ENCODE measurements at regions not wholly inside any gene's neighbourhood (a gene's known extent, or its start where the extent isn't known, plus 50 kb on each side); places are given as distances from the start of the nearest gene placed in this dataset.

DNA sequence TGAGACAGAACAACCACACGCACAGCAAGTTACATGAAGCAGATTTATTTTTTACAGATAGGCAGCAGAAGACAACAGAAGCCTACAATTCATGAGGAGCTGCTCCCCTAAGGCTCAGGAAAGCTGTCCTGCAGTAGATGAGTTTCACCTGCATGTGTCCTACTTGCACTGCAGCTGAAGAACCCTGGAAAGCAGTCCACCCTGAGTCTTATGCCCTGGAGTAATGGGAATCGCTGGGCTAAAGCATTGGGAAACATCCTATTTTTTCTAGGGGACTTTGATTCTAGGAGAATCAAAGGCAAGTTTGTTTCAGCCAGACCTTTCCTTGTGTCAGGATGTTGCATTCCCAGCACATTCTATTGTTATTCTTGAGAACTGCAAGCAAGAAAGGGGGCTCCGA lies 304.8 kb downstream of the LRATD1 start:
- H3K27ac Mint-ChIP-seq (ENCODE audit: unreplicated experiment), result no peak overlapping the region
- no peaks in the 10 kb centered on the region for H3K4me1 Mint-ChIP-seq (ENCODE audit: low read depth)
- TF ChIP-seq CTCF (IDR thresholded peaks at IDR 0.05), result no peak
- peaks cover 21% of the 10 kb centered on the region for H3K9me3 Mint-ChIP-seq (ENCODE audit: low read depth)
- no peak for DNase-seq (ENCODE audit: low spot score)
- H3K27me3 Mint-ChIP-seq (ENCODE audit: low read depth), result peaks cover 8% of the 10 kb centered on the region
- no peaks in the 10 kb centered on the region for H3K36me3 Mint-ChIP-seq (ENCODE audit: low read depth)
- H3K4me3 Mint-ChIP-seq (ENCODE audit: unreplicated experiment), result no peak overlapping the region

DNA sequence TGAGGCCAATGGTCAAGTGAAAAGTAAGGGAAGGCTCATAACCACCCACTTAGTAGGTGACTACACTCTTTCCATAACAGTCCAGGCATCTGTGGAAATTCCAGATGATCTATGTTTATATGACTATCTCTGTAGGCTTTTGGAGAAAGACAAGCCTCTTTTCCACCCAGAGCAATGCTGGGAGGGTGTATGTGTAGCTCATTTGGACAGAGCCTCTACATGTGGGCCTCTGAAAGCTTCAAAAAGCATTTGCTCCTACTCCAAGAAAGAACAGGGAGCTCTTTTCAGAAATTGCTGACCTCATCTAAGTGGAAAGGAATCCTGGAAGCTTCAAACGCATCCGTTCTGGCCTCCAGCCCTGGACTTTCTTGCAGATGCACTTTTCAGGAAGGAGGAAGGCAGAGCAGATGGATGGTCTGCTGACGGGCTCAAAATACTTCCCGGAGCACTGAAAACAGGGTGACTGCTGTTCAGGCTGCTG lies 308.7 kb downstream of the LRATD1 start:
- peaks cover 1% of the 10 kb centered on the region for H3K36me3 Mint-ChIP-seq (ENCODE audit: low read depth)
- no peak overlapping the region for H3K27ac Mint-ChIP-seq (ENCODE audit: unreplicated experiment)
- no peak overlapping the region for H3K4me3 Mint-ChIP-seq (ENCODE audit: unreplicated experiment)
- peaks cover 33% of the 10 kb centered on the region for H3K9me3 Mint-ChIP-seq (ENCODE audit: low read depth)
- DNase-seq (ENCODE audit: low spot score), result no peak
- peaks cover 5% of the 10 kb centered on the region for H3K27me3 Mint-ChIP-seq (ENCODE audit: low read depth)
- H3K4me1 Mint-ChIP-seq (ENCODE audit: low read depth), result no peaks in the 10 kb centered on the region
- no peak for TF ChIP-seq CTCF (IDR thresholded peaks at IDR 0.05)

GRCh38 chr2:14942987-14943386 lies 310.5 kb downstream of the LRATD1 start:
- H3K4me1 Mint-ChIP-seq (ENCODE audit: low read depth), result no peaks in the 10 kb centered on the region
- H3K4me3 Mint-ChIP-seq (ENCODE audit: unreplicated experiment), result no peak overlapping the region
- H3K27me3 Mint-ChIP-seq (ENCODE audit: low read depth), result peaks cover 5% of the 10 kb centered on the region
- peaks cover 24% of the 10 kb centered on the region for H3K9me3 Mint-ChIP-seq (ENCODE audit: low read depth)
- DNase-seq (ENCODE audit: low spot score), result no peak
- TF ChIP-seq CTCF (IDR thresholded peaks at IDR 0.05), result no peak
- no peak overlapping the region for H3K27ac Mint-ChIP-seq (ENCODE audit: unreplicated experiment)
- peaks cover 1% of the 10 kb centered on the region for H3K36me3 Mint-ChIP-seq (ENCODE audit: low read depth)

DNA sequence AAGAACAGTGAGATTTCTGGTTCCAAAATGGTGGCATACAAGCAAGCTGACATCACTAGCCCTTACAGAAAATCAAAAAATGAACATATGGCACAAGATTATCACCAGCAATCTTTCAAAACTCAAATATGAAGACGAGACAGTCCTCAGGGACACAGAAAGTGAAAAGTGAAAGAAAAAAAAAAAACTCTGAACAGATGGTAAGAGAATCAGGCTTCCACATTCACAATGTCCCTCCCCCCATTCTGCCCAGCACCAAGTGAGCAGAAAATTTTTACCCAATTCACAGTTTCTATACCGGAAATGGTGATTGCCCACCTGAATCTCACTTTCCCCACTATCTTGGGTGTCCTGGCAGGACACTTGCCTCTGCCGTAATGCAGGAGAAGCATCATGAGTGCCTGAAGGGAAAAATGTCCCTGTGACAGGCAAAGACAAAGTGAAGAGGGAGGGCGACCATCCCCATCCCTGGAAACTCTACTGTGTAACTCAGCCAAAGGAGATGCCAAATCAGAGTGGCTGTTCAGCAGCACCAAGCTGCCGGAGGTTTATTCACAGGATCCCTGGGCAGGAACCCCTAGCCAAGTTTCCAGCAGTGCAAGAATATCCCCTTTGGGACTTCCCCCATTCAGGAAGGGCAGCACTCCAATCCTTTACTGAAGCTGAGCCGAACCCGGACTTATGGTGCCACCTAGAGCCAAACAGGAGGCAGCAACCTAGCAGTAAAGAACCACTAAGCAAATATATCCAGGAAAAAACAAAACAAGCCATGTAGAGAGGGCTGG lies 312.2 kb downstream of the LRATD1 start:
- no peaks in the 10 kb centered on the region for H3K4me1 Mint-ChIP-seq (ENCODE audit: low read depth)
- H3K36me3 Mint-ChIP-seq (ENCODE audit: low read depth), result peaks cover 1% of the 10 kb centered on the region
- peak; percentile 47 for TF ChIP-seq CTCF (IDR thresholded peaks at IDR 0.05)
- H3K27me3 Mint-ChIP-seq (ENCODE audit: low read depth), result peaks cover 9% of the 10 kb centered on the region
- H3K9me3 Mint-ChIP-seq (ENCODE audit: low read depth), result peaks cover 15% of the 10 kb centered on the region
- H3K4me3 Mint-ChIP-seq (ENCODE audit: unreplicated experiment), result no peak overlapping the region
- no peak for DNase-seq (ENCODE audit: low spot score)
- H3K27ac Mint-ChIP-seq (ENCODE audit: unreplicated experiment), result no peak overlapping the region

- DNase-seq (ENCODE audit: low spot score), result no peak
- no peak overlapping the region for H3K4me3 Mint-ChIP-seq (ENCODE audit: unreplicated experiment)
- H3K4me1 Mint-ChIP-seq (ENCODE audit: low read depth), result no peaks in the 10 kb centered on the region
- H3K9me3 Mint-ChIP-seq (ENCODE audit: low read depth), result peaks cover 5% of the 10 kb centered on the region
- no peaks in the 10 kb centered on the region for H3K36me3 Mint-ChIP-seq (ENCODE audit: low read depth)
- peaks cover 6% of the 10 kb centered on the region for H3K27me3 Mint-ChIP-seq (ENCODE audit: low read depth)
- no peak for TF ChIP-seq CTCF (IDR thresholded peaks at IDR 0.05)
- no peak overlapping the region for H3K27ac Mint-ChIP-seq (ENCODE audit: unreplicated experiment)
These were observed 319.2 kb downstream of the LRATD1 start for GRCh38 chr2:14951569-14952285.

Data from chondrocyte (in vitro differentiated cells).